ENCODE measurements at regions not wholly inside any gene's neighbourhood (a gene's known extent, or its start where the extent isn't known, plus 50 kb on each side); places are given as distances from the start of the nearest gene placed in this dataset.

DNA sequence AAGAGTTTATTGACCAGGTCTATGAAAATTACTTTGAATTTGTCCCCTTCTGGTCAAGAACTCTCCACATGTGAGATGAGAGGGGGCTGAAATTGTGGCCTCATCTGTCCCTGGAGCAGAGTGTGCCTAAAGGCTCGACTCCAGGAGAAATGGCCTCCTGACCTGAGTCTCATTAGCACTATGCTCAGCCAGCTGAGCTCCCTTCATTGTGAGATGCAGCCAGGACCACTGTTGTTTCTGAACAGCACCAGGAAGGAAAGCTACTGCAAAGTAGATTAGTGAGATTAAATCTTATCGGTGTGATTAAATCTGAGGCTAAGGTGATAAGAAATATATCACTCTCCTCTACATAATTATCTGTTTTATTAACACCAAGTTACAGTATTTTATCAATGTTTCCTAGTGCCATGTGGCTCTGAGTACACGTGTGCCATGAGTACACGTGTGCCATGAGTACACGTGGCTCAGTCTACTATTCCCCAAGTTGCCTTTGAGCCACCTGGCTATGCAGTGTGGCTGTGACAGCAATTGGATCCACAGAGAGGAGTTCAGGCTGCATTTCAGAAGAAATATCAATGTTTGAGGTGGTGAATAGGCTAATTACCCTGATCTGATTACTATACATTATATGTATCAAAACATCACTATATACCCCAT lies 126.9 kb downstream of the IPMK start:
- no peak for DNase-seq

DNA sequence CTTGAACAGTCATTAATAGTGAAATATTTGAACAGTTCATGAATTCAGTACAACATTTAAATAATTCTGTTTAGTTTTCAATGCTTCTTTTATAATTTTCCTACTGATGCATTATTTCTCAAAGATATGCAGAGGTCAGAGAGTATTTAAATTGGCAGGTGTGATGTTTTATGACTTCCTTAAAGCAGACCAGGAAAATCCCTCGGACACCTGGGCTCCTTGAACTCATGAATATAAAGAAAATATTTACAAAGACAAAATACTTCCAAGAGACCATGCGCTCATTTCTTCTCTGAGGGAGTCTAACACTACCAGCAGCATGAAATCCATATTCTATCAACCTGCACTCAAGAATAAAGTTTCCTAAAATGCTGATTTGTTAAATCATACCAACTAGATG lies 127.6 kb downstream of the IPMK start:
- DNase-seq, result no peak

DNA sequence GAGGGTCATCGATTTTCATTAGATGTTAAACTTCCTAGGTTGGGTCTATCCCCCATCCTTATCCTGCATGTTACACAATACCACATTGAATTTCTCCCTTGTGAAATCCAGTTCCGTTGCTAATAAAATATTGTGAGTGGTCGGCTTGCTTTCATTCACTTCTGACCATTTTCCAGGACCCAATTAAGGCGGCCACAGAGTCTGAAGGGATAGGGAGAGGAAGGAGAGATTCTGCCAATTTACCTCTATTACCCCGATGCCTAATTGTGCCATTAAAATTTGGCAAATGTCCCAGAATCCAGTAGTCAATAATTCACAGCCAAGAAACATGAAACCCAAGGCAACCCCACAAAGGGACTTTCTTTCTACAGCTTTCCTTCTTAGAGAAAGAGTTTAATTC lies 129.9 kb downstream of the IPMK start:
- DNase-seq, result no peak

DNA sequence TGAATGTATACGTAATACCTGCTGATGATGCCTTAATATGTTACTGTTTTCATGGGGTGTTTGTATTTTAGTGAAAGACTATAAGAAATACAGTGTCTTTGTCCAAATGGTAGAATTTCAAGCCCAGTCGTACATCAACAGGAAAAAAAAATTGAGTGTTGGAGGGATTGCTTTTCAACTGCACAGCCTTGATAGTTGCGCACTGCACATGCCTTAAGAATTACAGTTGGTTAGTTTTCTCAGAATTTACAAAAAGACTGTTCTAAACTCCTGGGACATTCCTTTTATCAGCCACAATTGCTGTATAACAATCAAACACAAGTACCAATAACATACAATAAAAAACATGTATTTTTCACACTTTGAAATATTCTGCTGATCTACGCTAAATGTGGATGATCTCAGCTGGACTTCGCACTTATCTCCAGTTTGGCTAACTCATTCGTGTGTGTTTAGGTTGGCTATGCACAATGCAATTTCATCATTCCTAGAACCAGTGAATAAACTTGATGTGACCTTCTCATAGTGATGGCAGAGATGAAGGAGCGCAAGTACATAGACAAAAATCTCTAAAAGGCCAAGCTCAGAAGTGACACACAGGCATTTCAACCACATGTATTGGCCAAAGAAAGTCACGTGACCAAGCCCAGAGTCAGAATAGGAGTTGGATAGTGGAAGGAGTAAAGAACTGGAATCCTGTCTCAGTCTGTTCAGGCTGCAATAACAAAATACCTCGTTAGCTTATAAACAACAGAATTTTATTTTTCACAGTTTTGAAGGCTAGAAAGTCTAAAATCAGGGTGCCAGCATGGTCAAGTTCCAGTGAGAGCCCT lies 152.3 kb downstream of the IPMK start:
- no peak for DNase-seq

DNA sequence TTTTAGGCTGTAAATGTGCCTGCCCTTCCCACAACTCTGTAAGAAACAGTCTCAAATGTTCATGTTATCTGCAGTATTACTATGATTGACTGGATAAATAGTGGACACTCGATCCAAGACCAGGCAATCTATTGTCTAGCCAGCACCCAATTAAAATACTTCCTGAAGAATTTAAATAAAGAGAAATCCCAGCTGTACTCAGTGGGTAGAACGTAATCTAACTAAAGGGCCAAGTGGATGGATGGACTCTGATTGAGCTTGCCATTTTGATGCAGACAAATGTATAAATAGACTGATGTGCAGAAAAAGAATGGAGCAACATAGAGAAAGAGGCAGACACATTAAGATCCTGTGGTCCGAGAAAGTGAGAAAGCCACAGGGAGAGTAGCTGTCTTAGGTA lies 158.0 kb downstream of the IPMK start:
- DNase-seq, result no peak

DNA sequence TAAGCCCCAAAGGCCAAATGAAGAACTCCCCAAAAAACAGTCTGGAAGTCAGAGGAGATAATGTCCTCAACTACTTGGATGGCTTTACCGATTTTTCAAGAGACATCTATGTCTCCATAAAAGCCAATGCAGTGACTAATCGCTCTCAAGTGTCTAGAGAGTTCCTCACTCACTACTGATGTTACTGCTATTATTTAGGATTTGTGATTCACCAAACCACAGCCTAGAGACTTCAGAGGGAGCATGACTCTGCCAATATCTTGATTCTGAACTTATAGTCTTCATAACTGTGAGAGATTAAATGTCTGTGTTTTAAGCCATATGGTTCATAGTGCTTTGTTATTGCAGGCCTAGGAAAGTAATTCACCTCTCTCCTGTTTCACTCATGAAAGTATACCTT lies 160.2 kb downstream of the IPMK start:
- no peak for DNase-seq

DNA sequence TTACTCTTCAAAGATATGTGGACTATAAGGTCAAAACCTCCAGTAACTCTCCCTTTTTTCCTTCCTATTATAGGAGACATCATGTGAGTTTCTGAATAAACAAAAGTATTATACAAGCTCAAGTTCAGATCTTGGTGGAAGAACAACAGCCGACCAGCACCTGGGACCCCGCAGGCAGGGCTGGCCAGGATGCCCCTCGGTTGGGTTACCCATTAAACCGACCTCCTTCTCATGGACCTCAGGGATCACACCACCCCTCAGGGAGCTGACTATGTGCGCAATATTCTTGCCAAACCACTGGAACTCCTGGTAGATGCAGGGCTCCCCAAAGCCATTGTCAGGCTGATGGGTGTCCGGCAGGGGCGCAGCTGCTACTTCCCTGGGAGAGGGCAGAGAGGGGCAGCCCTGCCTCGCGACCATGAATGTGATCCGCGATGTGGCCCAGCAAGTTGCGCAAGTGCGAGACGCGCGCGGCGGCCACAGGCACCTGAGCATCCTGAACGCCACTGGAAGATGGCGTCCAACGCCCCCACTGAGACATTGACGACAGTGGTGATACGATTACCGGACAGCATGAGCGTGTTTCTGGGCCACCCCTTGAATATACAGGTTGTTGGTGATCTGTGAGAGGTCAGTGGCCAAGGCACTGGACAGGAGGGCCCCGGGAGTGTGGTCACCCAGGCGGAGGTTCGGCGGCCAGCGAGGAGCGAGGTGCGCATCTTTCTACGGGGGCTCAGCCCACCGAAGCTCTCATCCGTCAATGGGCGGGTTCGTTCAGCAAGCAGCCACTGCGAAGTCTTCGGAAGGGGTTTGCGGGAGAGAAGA lies 161.3 kb downstream of the IPMK start:
- DNase-seq, result no peak

DNA sequence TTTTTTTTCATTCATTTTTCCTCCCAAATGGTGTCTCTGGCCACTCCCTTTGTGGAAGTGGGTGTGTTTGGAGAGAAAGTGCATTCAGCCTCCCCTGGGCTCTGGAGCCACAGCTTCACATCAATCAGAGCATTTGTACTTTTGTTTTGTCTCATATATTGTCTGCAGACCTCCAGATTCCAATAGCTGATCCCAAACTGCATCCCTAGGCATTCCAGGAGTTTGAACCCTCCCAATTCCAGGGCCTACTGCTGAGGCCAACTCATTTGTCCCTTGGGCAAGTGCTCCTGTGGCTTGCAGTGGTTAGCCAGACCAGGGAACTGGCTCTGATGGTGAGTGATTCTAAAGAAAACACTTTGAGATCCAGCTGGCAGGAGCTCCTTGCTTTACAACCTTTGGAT lies 163.3 kb downstream of the IPMK start:
- DNase-seq, result peak; percentile 66

DNA sequence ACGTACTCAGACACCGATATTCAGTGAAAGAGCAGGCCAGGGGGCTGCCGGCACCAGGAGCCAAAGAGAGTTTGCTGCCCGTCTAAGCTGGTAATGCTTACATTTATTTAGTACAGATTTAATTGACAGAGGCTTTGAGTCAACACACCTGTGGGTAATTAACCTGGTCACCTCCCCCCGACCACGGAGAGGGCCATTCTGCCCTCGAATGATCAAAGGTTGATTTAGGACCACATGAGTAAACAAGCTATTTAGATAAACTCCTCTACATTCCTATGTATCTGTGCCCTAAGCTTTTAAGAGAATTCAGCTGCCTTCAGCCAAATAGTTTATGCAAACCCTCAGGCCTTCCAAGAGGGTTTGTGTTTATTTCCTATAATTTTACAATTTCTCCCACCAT lies 164.8 kb downstream of the IPMK start:
- no peak for DNase-seq

DNA sequence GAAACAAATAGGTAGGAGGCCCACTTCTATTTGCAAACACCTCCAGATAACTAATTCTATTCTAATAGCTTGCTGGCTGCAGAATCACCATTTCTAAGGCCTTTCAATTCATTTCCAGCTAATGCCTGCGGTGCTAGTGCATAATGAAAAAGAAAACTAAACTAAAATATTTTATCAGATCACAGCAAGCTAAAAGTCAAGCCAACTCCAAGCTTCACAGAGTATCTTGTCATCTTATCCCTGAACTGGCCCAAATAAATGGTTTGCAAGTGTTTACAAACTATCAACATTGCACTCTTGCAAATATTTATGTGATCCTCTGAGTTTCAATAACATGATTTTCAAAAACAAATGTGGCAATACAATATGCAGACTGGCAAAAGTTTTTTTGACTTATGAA lies 166.0 kb downstream of the IPMK start:
- DNase-seq, result no peak

DNA sequence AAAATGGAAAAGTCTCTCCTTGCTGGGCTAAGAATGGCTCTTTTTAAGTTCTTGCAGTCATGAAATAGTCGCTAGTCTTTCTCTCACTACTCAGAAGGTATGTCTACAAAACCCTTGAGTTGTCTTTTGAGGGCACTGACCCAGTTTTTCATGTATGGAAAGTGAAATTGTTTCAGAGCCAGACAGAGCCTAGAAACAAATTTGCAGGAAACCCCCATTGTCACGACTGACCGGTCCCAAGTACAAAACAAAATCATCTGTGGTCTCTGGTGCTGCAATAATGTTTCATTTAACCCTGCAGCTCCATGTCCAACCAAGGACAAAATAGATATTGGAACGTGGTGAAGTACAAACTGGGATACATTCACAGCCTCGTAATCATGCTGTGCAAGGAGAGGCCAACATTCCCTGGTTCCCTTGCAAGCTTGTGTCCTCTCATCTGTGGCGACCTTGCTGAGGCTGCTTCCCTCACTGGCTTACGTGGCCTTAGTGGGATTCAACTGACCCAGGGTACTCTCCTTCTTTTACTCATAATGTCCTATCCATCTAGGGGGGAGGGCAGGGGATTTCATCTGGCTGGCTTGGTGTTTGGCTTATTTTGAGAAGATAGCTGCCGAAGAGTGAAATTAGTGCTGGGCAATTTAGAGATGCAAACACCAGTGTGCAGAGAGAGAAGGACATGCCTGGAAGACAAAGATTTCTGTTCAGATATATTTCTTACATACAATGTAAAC lies 172.5 kb downstream of the IPMK start:
- no peak for DNase-seq

DNA sequence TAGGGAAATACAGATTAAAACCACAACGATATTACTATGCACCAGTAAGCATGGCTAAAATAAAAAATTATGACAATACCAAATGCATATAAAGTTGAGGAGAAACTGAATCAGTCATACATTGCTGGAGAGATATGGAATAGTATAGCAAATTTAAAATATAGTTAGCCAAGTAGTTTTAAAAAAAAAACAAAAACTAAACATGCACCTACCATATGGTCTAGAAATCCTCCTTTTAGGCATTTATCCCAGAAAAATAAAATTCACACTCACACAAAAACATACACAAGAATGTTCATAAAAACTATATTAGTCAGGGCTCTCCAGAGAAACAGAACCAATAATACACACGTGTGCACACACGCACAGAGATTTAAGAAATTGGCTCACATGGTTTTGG lies 175.8 kb downstream of the IPMK start:
- DNase-seq, result no peak

DNA sequence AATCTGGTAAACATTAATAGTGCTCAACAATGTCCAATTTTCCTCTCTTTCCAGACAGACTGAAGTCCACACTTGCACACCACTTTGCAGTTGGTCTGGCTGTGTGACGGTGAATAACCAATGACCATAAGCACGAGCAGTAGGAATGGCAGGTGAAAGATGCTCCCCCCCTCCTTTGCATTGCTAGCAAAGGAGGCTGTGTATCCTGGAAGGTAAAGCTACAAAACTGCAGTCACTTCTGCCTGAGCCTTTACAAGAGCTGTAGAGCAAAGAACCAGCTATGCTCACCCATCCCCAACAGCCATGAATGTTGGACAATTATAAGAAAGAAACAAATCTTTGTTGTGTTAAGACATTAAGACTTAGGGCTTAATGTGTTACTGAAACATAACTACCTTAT lies 178.0 kb downstream of the IPMK start:
- DNase-seq, result no peak

DNA sequence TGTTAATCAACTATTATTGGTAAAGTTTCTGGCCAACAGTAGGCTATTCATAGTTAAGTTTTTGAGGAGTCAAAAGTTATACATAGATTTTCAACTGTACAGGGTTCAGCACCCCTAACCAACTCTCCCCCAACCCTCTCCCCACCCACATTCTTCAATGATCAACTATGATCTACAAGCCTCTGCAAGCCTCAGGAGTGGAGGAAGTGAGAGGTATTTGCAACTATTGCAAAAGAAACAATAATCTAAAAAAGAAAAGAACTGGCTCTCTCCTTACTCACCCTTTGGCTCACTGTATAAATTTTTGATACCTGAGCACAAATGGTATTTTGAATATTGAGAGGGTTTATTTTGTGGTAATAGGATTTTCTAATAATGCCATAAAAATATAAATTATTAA lies 179.8 kb downstream of the IPMK start:
- DNase-seq, result no peak

DNA sequence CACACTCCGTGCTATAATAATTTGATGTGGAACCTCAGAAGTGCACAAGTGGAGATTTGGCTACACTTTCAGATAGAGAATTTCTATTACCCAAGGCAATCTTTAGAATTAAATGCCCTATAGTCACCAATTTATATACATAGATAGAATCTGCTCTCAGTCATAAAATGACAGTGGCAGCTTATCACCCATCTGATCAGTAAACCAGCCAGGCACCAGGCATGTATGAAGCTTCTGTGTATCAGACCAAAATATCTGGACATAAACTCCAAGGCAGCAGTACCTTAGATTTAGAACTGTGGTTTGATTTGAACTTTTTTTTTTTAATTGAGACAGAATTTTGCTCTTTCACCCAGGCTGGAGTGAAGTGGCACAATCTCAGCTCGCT lies 180.9 kb downstream of the IPMK start:
- no peak for DNase-seq

DNA sequence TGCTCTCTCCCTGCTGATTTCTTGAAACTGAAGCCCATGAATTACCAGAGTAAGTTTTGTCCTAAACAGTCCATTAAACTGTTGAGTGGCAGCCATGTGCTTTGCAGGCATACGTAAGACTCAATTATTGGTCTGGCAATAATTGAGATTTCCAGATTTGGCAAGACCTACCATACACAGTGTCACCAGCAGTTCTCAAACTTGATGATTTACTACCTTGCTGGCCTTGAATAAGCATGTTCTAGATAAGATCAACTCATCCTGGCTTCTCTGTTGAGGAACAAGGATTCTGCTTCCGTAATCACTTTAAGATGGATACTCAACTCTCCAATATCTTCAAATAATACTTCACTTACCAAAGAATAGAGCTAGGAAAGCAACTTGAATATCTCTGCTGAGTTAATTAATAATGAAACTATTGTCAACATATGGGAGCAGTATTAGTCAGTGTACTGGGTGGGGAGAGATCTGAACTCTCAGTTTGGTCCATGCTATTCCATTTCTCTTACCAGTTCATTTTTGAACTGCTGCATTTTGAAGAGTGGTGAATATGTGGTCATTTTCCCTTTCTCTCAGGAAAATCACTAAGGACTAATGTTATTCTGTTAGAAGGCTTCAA lies 181.4 kb downstream of the IPMK start:
- no peak for DNase-seq

DNA sequence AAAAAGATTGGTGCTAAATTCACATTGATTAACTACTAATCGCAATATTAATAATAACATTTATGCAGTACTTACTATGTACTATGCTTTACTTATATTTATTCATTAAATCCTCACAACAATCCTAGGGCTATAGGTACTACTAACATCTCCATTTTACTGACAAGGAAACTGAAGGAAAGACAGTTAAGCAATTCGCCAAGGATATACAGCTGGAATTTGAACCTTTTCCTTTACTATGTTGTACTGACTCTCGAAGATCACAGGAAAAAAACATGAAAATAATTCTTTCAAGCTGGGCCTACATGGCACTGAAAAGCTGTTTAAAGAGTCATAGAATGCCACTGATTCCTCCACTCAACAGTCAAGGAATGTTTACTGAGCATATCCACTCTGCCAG lies 185.4 kb downstream of the IPMK start:
- no peak for DNase-seq

DNA sequence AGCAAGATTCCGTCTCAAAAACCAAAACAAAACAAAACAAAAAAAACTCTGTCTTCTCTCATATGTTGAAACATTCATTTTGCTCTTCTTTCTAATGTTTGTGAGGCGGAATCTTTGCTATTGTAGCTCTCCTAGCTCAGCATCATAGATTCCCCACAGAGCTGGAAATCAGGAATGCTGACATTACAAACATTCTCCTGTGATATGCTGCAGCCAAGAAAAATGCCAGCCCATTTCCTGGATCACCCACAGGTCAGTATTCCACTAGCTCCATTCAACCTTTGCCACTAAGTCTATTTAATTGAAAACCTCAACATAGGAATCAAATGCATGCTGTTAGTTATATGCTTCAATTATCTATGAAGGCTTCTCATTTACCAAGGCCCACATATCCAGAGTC lies 186.3 kb downstream of the IPMK start:
- DNase-seq, result no peak

DNA sequence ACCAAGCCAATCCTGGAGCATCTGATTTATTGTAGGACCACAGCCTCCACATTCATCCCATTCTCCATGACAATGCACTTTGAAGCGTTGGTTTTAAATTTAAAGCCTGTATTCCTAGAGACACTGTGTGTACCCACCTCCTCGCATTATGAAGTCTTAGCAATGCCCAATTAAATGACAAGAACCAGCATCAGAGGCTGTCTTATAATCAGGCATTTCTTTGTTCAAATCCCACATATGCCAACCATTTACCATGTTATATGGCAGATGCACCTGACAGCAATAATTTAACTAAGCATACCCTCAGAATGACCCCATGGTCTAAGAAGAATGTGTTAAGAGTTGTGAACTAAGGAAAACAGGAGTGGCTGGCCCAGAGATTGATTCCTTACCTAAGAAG lies 188.2 kb downstream of the IPMK start:
- no peak for DNase-seq

DNA sequence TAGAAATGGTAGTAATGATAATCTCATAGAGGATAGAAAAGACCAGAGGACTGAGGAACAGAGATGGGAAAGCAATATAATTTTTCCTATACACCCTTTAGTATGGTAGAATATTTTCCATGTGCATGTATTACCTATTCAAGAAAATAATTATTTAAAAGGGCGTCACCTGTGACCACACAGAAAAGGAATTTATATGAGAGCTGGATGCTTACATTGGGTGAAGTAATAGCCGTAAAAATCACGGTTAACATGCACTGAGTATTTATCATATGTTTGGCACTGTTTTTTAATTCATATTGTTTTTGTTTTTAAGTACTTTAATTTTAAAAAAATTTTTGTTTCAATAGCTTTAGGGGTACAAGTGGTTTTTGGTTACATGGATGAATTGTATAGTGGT lies 195.1 kb downstream of the IPMK start:
- no peak for DNase-seq

DNA sequence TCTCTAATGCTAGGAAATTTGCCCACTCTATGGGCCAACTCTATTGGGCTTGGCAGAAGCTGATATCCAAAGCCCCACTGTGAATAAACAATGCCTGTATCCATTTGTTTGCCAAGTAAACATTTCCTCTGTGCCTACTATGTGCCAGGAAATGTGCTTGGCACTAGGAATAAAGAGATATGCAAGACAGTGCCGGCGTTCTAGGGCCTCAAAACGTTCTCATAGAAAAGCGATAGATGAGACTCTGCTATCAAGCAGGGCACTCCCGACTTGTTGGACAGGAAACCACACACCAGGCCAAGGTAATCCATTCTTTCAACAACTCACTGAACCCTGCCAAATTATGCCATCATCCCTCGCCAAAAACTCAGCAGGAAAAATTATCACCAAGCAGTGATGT lies 196.7 kb downstream of the IPMK start:
- no peak for DNase-seq

DNA sequence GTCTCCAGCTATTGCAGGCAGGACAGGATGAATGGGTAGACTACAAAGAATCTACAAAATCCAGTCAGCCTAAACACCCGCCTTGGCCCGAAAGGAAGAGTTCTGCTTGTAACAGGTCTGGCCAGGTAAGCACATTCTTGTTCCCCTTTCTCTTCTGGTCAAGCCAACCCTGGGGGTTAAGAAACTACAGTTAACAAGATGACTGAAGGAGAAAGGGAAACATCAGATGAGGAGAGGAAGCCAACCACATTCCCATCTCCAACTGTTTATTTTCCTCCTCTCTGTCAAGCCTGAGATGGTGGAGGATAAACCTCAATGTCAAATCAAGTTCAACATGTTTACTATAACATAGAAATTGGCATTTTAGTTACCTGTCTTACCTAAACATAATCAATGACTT lies 198.9 kb downstream of the IPMK start:
- no peak for DNase-seq

DNA sequence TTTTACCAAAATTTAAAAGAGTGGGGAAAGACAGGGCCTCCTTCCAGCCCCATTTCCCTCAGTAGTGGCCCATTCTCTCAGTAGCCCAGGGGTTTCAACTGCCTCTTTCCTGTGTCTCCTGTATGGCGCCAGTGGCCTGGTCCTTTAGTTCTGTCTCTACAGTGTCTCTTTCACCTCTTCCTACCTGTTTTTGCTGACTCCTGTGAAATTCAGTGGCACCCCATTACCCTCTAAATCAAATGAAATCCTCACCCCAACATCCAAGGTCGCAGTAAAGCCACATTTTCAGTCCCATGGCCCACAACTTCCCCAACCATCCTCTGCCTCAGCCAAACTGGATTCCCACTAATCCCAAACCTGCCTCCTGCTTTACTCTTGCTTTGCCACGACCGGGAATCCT lies 200.7 kb downstream of the IPMK start:
- no peak for DNase-seq
